ENCODE measurements at regions not wholly inside any gene's neighbourhood (a gene's known extent, or its start where the extent isn't known, plus 50 kb on each side); places are given as distances from the start of the nearest gene placed in this dataset.

- no peak for DNase-seq
These were observed 86.1 kb upstream of the BZW1 start for GRCh38 chr2:200725596-200725995.

- DNase-seq: peak in 1 of 3 donors; percentile 6
These were observed 83.1 kb upstream of the BZW1 start for GRCh38 chr2:200728630-200729029.

GRCh38 chr2:200730302-200730701, 81.4 kb upstream of the BZW1 start:
- no peak for DNase-seq

DNA sequence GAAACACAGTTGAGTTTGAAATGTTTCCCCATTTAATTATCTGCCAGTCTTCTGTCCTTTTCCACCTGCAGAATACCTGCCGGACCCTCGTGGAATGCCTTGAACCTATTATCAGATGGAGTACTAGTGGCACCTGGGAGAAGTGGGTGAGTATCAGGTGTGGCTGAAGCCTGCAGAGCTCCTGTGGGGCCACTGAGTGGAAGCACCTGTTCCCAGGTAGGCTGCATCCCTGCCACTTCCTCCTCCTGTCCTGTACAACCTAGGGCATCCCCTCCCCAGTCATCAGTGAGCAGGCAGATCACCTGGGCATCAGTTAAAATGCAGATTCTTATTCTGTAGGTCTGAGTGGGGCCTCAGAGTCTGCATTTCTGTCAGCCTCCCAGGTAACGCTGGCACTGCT, 80.8 kb upstream of the BZW1 start:
- DNase-seq: no peak

DNA sequence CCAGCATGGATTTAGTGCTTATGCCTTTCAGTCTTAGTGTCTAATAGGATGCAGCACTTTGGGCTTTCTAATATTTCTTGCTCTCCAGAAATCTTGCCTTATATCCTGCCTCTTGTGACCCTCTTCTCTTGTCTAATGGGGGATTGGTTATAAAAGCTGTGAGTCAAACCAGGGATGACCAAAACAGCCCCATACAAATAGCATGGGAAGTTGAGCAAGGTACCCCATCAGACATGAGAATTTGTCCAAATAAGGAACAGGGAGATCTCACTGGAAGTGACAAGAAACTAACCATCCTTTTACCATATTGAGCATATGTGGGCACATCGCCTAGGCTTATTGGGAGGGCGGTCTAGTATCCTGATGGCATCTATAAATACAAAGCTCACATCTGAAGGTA, 78.8 kb upstream of the BZW1 start:
- DNase-seq: no peak

GRCh38 chr2:200733713-200734198, 78.0 kb upstream of the BZW1 start:
- DNase-seq: no peak

GRCh38 chr2:200735061-200735460, 76.6 kb upstream of the BZW1 start:
- DNase-seq: no peak

GRCh38 chr2:200736646-200737274, 75.0 kb upstream of the BZW1 start:
- no peak for DNase-seq

DNA sequence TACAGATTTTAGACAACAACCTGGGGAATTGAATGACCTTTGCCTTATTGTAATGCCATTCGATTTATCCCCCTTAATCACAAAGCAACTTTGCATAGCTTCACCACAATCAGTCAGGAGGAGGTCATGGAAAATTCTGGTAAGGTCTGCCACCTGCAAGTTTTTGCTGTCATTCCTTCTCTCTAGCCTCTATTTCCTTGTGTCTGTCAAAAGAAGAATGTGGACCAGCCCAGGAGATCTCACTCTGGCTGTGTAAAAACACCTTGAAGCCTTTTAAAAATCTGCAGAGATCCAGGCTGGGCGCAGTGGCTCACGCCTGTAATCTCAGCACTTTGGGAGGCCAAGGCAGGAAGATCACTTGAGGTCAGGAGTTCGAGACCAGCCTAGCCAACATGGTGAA, 74.1 kb upstream of the BZW1 start:
- DNase-seq: no peak

DNA sequence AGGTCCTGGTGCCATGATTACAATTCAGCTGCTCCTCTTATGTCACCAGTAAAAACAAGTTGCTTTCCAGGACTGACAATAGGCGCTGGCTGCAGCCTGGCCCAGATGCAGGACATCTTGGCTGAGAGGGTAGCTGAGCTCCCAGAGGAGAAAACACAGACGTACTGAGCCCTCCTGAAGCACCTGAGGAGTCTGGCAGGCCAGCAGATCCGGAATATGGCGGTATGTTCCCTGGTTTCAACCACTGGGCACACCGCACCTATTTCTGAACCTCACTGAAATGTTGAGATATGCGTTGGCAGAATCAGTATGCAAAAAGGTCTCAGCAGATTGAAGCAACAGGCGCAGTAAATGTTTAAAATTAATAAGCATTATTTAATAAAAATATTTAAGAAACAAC, 73.1 kb upstream of the BZW1 start:
- DNase-seq: no peak

GRCh38 chr2:200740907-200741306, 70.8 kb upstream of the BZW1 start:
- no peak for DNase-seq

DNA sequence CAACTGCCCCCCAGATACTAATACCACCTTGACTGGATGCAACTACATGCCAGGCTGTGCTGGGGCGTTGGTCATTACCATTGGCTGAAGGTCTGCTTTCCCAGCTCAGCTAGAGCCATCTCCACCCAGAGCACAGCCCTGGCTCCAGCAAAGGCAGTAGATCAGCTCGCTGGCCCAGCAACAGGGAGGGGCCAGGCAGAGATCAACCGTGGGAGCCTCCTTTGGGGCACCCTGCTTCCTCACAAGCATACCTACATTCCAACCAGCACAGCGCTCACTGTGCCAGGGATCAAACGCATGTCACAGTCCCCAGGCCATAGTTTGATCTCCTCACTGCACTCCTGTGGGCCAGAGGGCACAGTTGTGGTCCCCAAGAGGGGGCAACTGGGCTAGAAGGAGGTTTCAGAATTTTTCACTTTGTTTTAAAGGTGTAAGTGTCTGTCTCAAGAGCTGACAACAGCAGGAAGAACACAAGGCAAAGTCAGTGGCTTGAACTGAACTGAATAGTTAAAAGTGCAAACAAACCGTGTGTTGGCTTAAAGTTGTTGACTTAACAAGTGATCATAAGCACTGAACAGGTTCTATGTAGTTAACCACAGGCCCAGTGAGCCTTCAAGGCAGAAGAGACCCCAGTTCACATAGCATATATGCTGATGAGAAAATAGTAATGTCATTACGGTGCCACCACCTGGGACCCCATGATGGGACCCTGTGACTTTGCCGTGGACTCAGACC, 70.1 kb upstream of the BZW1 start:
- no peak for DNase-seq

- DNase-seq: peak in 2 of 3 donors; percentile 38 to 68
These were observed 69.3 kb upstream of the BZW1 start for GRCh38 chr2:200742426-200742825.

- DNase-seq: peak in 2 of 3 donors; percentile 34 to 73
These were observed 68.6 kb upstream of the BZW1 start for GRCh38 chr2:200743042-200743676.

DNA sequence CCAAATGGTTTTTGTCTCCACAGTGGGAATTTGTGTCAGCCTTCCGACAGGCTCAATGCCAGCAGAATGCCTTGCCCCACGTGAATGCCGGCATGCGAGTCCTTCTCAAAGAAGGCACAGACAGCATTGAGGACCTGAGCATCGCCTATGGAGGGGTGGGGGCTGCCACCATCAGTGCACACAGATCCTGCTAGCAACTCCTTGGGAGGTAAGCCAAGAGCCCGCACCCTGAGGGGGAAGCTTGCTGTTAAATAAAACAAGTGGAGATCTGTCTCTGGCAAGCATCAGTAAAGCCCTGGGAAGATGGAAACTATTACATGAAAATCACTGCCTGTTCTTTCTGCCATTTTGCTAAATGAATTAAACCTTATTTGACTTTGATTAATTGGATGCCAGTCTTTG, 67.5 kb upstream of the BZW1 start:
- DNase-seq: peak in 2 of 3 donors; percentile 12 to 39

DNA sequence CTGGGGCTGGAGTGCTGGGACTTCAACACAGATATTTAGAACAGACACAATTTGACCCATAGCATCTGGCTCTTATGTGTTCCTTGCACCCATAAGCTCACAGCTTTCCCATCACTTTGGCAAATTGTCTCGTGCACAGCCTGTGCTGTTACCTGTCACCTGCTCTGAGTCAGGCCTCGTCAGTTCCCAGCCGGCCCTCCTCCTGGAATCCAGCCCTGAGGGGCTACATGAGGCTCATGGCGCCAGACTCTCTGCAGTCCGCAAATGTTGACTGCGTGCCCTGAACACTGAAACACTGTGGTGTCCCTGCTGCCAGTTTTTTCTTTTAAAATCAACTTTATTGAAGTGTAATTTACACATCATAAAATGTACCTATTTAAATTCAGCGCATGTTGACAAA, 65.4 kb upstream of the BZW1 start:
- no peak for DNase-seq

GRCh38 chr2:200747668-200748618, 63.8 kb upstream of the BZW1 start:
- peak; percentile 9 to 85 (median 17) for DNase-seq

DNA sequence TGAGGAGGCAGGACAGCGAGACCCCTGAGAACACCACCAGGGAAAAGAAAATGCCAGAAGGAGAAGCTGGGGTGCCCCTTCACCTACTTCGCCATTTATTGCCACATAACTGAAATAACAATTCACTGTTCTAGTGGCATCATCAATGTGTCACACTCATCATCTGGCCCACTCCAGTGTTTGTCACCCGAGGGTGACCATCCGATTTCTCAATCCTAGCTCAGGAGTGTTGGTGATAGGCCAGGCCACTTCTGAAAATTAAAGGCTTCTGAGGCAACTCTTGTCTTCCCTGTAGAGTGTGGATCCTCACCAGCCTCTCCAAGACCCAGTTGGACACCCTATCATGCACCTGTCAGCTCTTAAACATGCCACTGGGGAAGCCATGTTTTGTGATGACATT, 62.9 kb upstream of the BZW1 start:
- no peak for DNase-seq

DNA sequence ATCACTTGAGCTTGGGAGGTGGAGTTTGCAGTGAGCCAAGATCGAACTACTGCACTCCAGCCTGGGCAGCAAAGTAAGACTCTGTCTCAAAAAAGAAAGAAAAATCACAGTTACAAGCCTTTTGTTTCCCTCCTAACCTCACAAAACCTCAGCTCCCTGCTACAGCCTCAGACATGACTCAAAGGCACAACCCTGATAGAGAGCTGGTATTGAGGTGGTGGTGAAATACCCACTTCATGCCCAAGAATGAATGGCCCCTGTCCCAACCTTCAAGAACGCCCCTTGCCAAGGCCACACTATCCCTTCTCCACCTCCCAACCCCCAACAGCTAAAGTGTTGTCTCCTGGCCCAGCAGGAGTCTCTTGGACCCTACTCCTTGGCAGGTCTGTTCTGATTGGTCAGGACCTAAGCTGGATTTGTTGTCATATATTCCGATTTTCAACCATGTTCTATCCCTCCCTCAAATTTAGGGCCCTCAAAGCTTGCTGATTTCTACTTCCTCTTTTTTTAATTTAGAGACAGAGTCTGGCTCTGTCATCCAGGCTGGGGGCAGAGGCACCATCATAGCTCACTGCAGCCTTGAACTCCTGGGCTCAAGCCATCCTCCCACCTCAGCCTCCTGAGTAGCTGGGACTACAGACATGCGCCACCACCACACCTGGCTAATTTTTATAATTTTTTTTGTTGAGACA, 61.9 kb upstream of the BZW1 start:
- no peak for DNase-seq

GRCh38 chr2:200750323-200750910, 61.3 kb upstream of the BZW1 start:
- no peak for DNase-seq

GRCh38 chr2:200751786-200752185, 59.9 kb upstream of the BZW1 start:
- DNase-seq: no peak
